GM18508 (cell line): ENCODE measurements at regions not wholly inside any gene's neighbourhood (a gene's known extent, or its start where the extent isn't known, plus 50 kb on each side); places are given as distances from the start of the nearest gene placed in this dataset.
A peak's percentile ranks its signal among the peaks of the same experiment; 100 is the strongest.
"Not testable (repeated sequence)": the region's sequence is repeated elsewhere in the genome, so short reads cannot be mapped to it uniquely, and the experiment has no call there.

ENCODE experiments used
- ATAC-seq: cut with Tn5 transposase; IDR thresholded peaks from one replicate; pipeline ENCODE4 v1.9.1; 2021; ENCODE audit warnings: moderate number of reproducible peaks; ENCODE audit not compliant: insufficient read depth, unreplicated experiment

GRCh38 chr12:33514893-33515292 lies 75.3 kb upstream of the SYT10 start:
- ATAC-seq, result no peak

- ATAC-seq, result no peak
Measured at GRCh38 chr12:33519566-33519965, 79.9 kb upstream of the SYT10 start.

GRCh38 chr12:33520505-33521302 lies 81.1 kb upstream of the SYT10 start:
- ATAC-seq, result not testable (repeated sequence)

- no peak for ATAC-seq
Measured at GRCh38 chr12:33529031-33529430, 89.4 kb upstream of the SYT10 start.

- no peak for ATAC-seq
Measured at GRCh38 chr12:33529810-33530209, 90.2 kb upstream of the SYT10 start.

- ATAC-seq, result no peak
Measured at GRCh38 chr12:33531261-33531660, 91.6 kb upstream of the SYT10 start.

- no peak for ATAC-seq
Measured at GRCh38 chr12:33533527-33533926, 93.9 kb upstream of the SYT10 start.

- no peak for ATAC-seq
Measured at GRCh38 chr12:33536431-33536830, 96.8 kb upstream of the SYT10 start.

GRCh38 chr12:33546004-33546403 lies 106.4 kb upstream of the SYT10 start:
- no peak for ATAC-seq

GRCh38 chr12:33547084-33547483 lies 107.5 kb upstream of the SYT10 start:
- no peak for ATAC-seq

GRCh38 chr12:33550214-33550613 lies 110.6 kb upstream of the SYT10 start:
- ATAC-seq, result not testable (repeated sequence)

GRCh38 chr12:33551006-33551405 lies 111.4 kb upstream of the SYT10 start:
- ATAC-seq, result no peak

GRCh38 chr12:33555128-33555527 lies 115.5 kb upstream of the SYT10 start:
- ATAC-seq, result no peak

GRCh38 chr12:33560653-33561208 lies 121.1 kb upstream of the SYT10 start:
- ATAC-seq, result no peak

- ATAC-seq, result no peak
Measured at GRCh38 chr12:33562401-33562800, 122.8 kb upstream of the SYT10 start.

- ATAC-seq, result no peak
Measured at GRCh38 chr12:33566403-33566802, 126.8 kb upstream of the SYT10 start.

- ATAC-seq, result no peak
Measured at GRCh38 chr12:33575346-33575745, 135.7 kb upstream of the SYT10 start.

GRCh38 chr12:33581613-33582122 lies 142.0 kb upstream of the SYT10 start:
- ATAC-seq, result no peak

GRCh38 chr12:33586576-33586975 lies 147.0 kb upstream of the SYT10 start:
- ATAC-seq, result no peak

GRCh38 chr12:33587354-33587753 lies 147.7 kb upstream of the SYT10 start:
- no peak for ATAC-seq

- ATAC-seq, result peak; percentile 96
Measured at GRCh38 chr12:33587784-33588712, 148.4 kb upstream of the SYT10 start.
